ENCODE measurements at regions not wholly inside any gene's neighbourhood (a gene's known extent, or its start where the extent isn't known, plus 50 kb on each side); places are given as distances from the start of the nearest gene placed in this dataset.
"Not testable (repeated sequence)": the region's sequence is repeated elsewhere in the genome, so short reads cannot be mapped to it uniquely, and the experiment has no call there.

GRCh38 chr10:120229641-120230040 lies 227.4 kb upstream of the PLPP4 start:
- Histone ChIP-seq H3K79me2 (ENCODE audit: control insufficient read depth, insufficient read depth, low read length) (no peaks in the 10 kb centered on the region), H3K36me3 (ENCODE audit: control insufficient read depth, insufficient read depth, low read length) (no peaks in the 10 kb centered on the region), H4K20me1 (replicated peaks; ENCODE audit: control insufficient read depth, insufficient read depth, low read length) (no peaks in the 10 kb centered on the region), H3K27ac (ENCODE audit: extremely low read depth, low read depth, low read length) (no peak overlapping the region), H3K4me1 (replicated peaks in 1 of 2; ENCODE audit: control insufficient read depth in 2 of 2, insufficient read depth in 2 of 2, low read length in 2 of 2) (no peaks in the 10 kb centered on the region), H3K4me2 (ENCODE audit: insufficient read depth, low read length) (no peak overlapping the region), H3K27me3 (ENCODE audit: control insufficient read depth in 2 of 2, insufficient read depth in 2 of 2, low read length in 2 of 2) (no peaks in the 10 kb centered on the region), H3K9me3 (replicated peaks; ENCODE audit: control insufficient read depth, insufficient read depth, low read depth, low read length) (no peaks in the 10 kb centered on the region), H2AFZ (ENCODE audit: low read depth, low read length) (no peak overlapping the region), H3K9ac (ENCODE audit: insufficient read depth in 1 of 2, low read depth in 2 of 2, low read length in 2 of 2) (no peak overlapping the region), H3K4me3 (no peak overlapping the region), H3K9me1 (ENCODE audit: control insufficient read depth, insufficient read depth, low read length) (no peaks in the 10 kb centered on the region)
- ATAC-seq (no peak), FAIRE-seq (no peak), DNase-seq (ENCODE audit: extremely low read depth in 1 of 4, low spot score in 3 of 4) (no peak)
- ChIA-PET CTCF (ENCODE audit: low intra/inter-chr PET ratio) (no interaction called here), POLR2A (no interaction called here)
- intact Hi-C loops (cut with micrococcal nuclease) (no loop called here), in situ Hi-C loops (cut with MboI) (no loop called here)
- no TSS peak for BruUV-seq (replicated peaks)
- TF ChIP-seq ZNF3 (CRISPR knock-in tag; IDR thresholded peaks at IDR 0.05) (no peak), HBP1 (CRISPR knock-in tag; IDR thresholded peaks at IDR 0.05) (no peak), ZNF174 (CRISPR knock-in tag; IDR thresholded peaks at IDR 0.05) (no peak), GATA2 (CRISPR knock-in tag; IDR thresholded peaks at IDR 0.05) (no peak)
- 0% methylated on average over 4 of the region's 4 CpGs for WGBS (ENCODE audit: insufficient coverage, low coverage, missing lambda C conversion rate)

GRCh38 chr10:120239695-120240094 lies 217.3 kb upstream of the PLPP4 start:
- H3K9me3 ChIP-seq (replicated peaks; ENCODE audit: control insufficient read depth, insufficient read depth, low read depth, low read length); H3K4me2 ChIP-seq (ENCODE audit: insufficient read depth, low read length); H3K27me3 ChIP-seq (ENCODE audit: control insufficient read depth in 2 of 2, insufficient read depth in 2 of 2, low read length in 2 of 2); H3K9ac ChIP-seq (ENCODE audit: insufficient read depth in 1 of 2, low read depth in 2 of 2, low read length in 2 of 2); ATAC-seq; H3K9me1 ChIP-seq (ENCODE audit: control insufficient read depth, insufficient read depth, low read length); H3K4me1 ChIP-seq (replicated peaks in 1 of 2; ENCODE audit: control insufficient read depth in 2 of 2, insufficient read depth in 2 of 2, low read length in 2 of 2); H3K4me3 ChIP-seq; CTCF ChIA-PET (ENCODE audit: low intra/inter-chr PET ratio); H3K79me2 ChIP-seq (ENCODE audit: control insufficient read depth, insufficient read depth, low read length); intact Hi-C loops (cut with micrococcal nuclease); H2AFZ ChIP-seq (ENCODE audit: low read depth, low read length); FAIRE-seq; H3K27ac ChIP-seq (ENCODE audit: extremely low read depth, low read depth, low read length); BruUV-seq (replicated peaks); H3K36me3 ChIP-seq (ENCODE audit: control insufficient read depth, insufficient read depth, low read length); H4K20me1 ChIP-seq (replicated peaks; ENCODE audit: control insufficient read depth, insufficient read depth, low read length); in situ Hi-C loops (cut with MboI): not testable (repeated sequence)
- peak in 1 of 4 experiments; percentile 1 for DNase-seq (ENCODE audit: extremely low read depth in 1 of 4, low spot score in 3 of 4)
- 0% methylated on average over 3 of the region's 12 CpGs for WGBS (ENCODE audit: insufficient coverage, low coverage, missing lambda C conversion rate)
- POLR2A ChIA-PET, result interaction anchor here (0.6 kb wide), 1 partner anchor 1837 kb away, joined by 3 read pairs; no protein-coding TSS in a partner anchor
